ENCODE measurements at regions not wholly inside any gene's neighbourhood (a gene's known extent, or its start where the extent isn't known, plus 50 kb on each side); places are given as distances from the start of the nearest gene placed in this dataset.

- Histone ChIP-seq H3K9ac (ENCODE audit: low read depth, low read length) (no peak overlapping the region), H3K9me3 (ENCODE audit: control insufficient read depth, insufficient read depth, low read length) (no peaks in the 10 kb centered on the region), H3K4me3 (ENCODE audit: low read depth, low read length) (no peak overlapping the region), H3K36me3 (ENCODE audit: control insufficient read depth, insufficient read depth, low read length) (no peaks in the 10 kb centered on the region), H3K27me3 (ENCODE audit: control insufficient read depth, insufficient read depth, low read length) (no peaks in the 10 kb centered on the region), H3K4me1 (ENCODE audit: control insufficient read depth, insufficient read depth, low read length) (no peaks in the 10 kb centered on the region), H3K27ac (ENCODE audit: low read depth, low read length) (no peak overlapping the region)
These were observed 104.2 kb upstream of the CLSTN2 start for GRCh38 chr3:139830817-139831216.

- no peaks in the 10 kb centered on the region for H3K36me3 ChIP-seq (ENCODE audit: control insufficient read depth, insufficient read depth, low read length)
- no peaks in the 10 kb centered on the region for H3K9me3 ChIP-seq (ENCODE audit: control insufficient read depth, insufficient read depth, low read length)
- no peak overlapping the region for H3K9ac ChIP-seq (ENCODE audit: low read depth, low read length)
- no peak overlapping the region for H3K4me3 ChIP-seq (ENCODE audit: low read depth, low read length)
- no peak overlapping the region for H3K27ac ChIP-seq (ENCODE audit: low read depth, low read length)
- H3K27me3 ChIP-seq (ENCODE audit: control insufficient read depth, insufficient read depth, low read length) = no peaks in the 10 kb centered on the region
- no peaks in the 10 kb centered on the region for H3K4me1 ChIP-seq (ENCODE audit: control insufficient read depth, insufficient read depth, low read length)
These were observed 107.2 kb upstream of the CLSTN2 start for GRCh38 chr3:139827833-139828232.

- Histone ChIP-seq H3K4me3 (ENCODE audit: low read depth, low read length) (no peak overlapping the region), H3K27ac (ENCODE audit: low read depth, low read length) (no peak overlapping the region), H3K9me3 (ENCODE audit: control insufficient read depth, insufficient read depth, low read length) (no peaks in the 10 kb centered on the region), H3K27me3 (ENCODE audit: control insufficient read depth, insufficient read depth, low read length) (no peaks in the 10 kb centered on the region), H3K9ac (ENCODE audit: low read depth, low read length) (no peak overlapping the region), H3K36me3 (ENCODE audit: control insufficient read depth, insufficient read depth, low read length) (no peaks in the 10 kb centered on the region), H3K4me1 (ENCODE audit: control insufficient read depth, insufficient read depth, low read length) (no peaks in the 10 kb centered on the region)
These were observed 110.1 kb upstream of the CLSTN2 start for GRCh38 chr3:139824864-139825263.

GRCh38 chr3:139814646-139815045, 120.3 kb upstream of the CLSTN2 start:
- no peaks in the 10 kb centered on the region for H3K4me1 ChIP-seq (ENCODE audit: control insufficient read depth, insufficient read depth, low read length)
- no peaks in the 10 kb centered on the region for H3K9me3 ChIP-seq (ENCODE audit: control insufficient read depth, insufficient read depth, low read length)
- no peaks in the 10 kb centered on the region for H3K27me3 ChIP-seq (ENCODE audit: control insufficient read depth, insufficient read depth, low read length)
- no peak overlapping the region for H3K9ac ChIP-seq (ENCODE audit: low read depth, low read length)
- H3K27ac ChIP-seq (ENCODE audit: low read depth, low read length) = no peak overlapping the region
- H3K4me3 ChIP-seq (ENCODE audit: low read depth, low read length) = no peak overlapping the region
- H3K36me3 ChIP-seq (ENCODE audit: control insufficient read depth, insufficient read depth, low read length) = no peaks in the 10 kb centered on the region

- Histone ChIP-seq H3K9me3 (ENCODE audit: control insufficient read depth, insufficient read depth, low read length) (no peaks in the 10 kb centered on the region), H3K4me1 (ENCODE audit: control insufficient read depth, insufficient read depth, low read length) (no peaks in the 10 kb centered on the region), H3K9ac (ENCODE audit: low read depth, low read length) (no peak overlapping the region), H3K27ac (ENCODE audit: low read depth, low read length) (no peak overlapping the region), H3K4me3 (ENCODE audit: low read depth, low read length) (no peak overlapping the region), H3K27me3 (ENCODE audit: control insufficient read depth, insufficient read depth, low read length) (no peaks in the 10 kb centered on the region), H3K36me3 (ENCODE audit: control insufficient read depth, insufficient read depth, low read length) (no peaks in the 10 kb centered on the region)
These were observed 123.7 kb upstream of the CLSTN2 start for GRCh38 chr3:139811331-139811730.

GRCh38 chr3:139808201-139808600, 126.8 kb upstream of the CLSTN2 start:
- Histone ChIP-seq H3K9me3 (ENCODE audit: control insufficient read depth, insufficient read depth, low read length) (no peaks in the 10 kb centered on the region), H3K4me1 (ENCODE audit: control insufficient read depth, insufficient read depth, low read length) (no peaks in the 10 kb centered on the region), H3K27ac (ENCODE audit: low read depth, low read length) (no peak overlapping the region), H3K4me3 (ENCODE audit: low read depth, low read length) (no peak overlapping the region), H3K36me3 (ENCODE audit: control insufficient read depth, insufficient read depth, low read length) (no peaks in the 10 kb centered on the region), H3K27me3 (ENCODE audit: control insufficient read depth, insufficient read depth, low read length) (no peaks in the 10 kb centered on the region), H3K9ac (ENCODE audit: low read depth, low read length) (no peak overlapping the region)

GRCh38 chr3:139803294-139803693, 125.5 kb upstream of the NMNAT3 start:
- Histone ChIP-seq H3K9me3 (ENCODE audit: control insufficient read depth, insufficient read depth, low read length) (0 out of 2 replicates have a peak, but pooled peaks cover 3% of the 10 kb centered on the region), H3K27ac (ENCODE audit: low read depth, low read length) (no peak overlapping the region), H3K9ac (ENCODE audit: low read depth, low read length) (no peak overlapping the region), H3K4me3 (ENCODE audit: low read depth, low read length) (no peak overlapping the region), H3K36me3 (ENCODE audit: control insufficient read depth, insufficient read depth, low read length) (no peaks in the 10 kb centered on the region), H3K4me1 (ENCODE audit: control insufficient read depth, insufficient read depth, low read length) (no peaks in the 10 kb centered on the region), H3K27me3 (ENCODE audit: control insufficient read depth, insufficient read depth, low read length) (no peaks in the 10 kb centered on the region)

GRCh38 chr3:139797724-139798343, 120.1 kb upstream of the NMNAT3 start:
- no peaks in the 10 kb centered on the region for H3K36me3 ChIP-seq (ENCODE audit: control insufficient read depth, insufficient read depth, low read length)
- H3K4me1 ChIP-seq (ENCODE audit: control insufficient read depth, insufficient read depth, low read length) = no peaks in the 10 kb centered on the region
- H3K4me3 ChIP-seq (ENCODE audit: low read depth, low read length) = no peak overlapping the region
- no peaks in the 10 kb centered on the region for H3K27me3 ChIP-seq (ENCODE audit: control insufficient read depth, insufficient read depth, low read length)
- H3K9me3 ChIP-seq (ENCODE audit: control insufficient read depth, insufficient read depth, low read length) = 0 out of 2 replicates have a peak, but pooled peaks cover 3% of the 10 kb centered on the region
- no peak overlapping the region for H3K27ac ChIP-seq (ENCODE audit: low read depth, low read length)
- H3K9ac ChIP-seq (ENCODE audit: low read depth, low read length) = no peak overlapping the region

- H3K36me3 ChIP-seq (ENCODE audit: control insufficient read depth, insufficient read depth, low read length) = no peaks in the 10 kb centered on the region
- no peak overlapping the region for H3K4me3 ChIP-seq (ENCODE audit: low read depth, low read length)
- H3K4me1 ChIP-seq (ENCODE audit: control insufficient read depth, insufficient read depth, low read length) = no peaks in the 10 kb centered on the region
- H3K9me3 ChIP-seq (ENCODE audit: control insufficient read depth, insufficient read depth, low read length) = no peaks in the 10 kb centered on the region
- no peaks in the 10 kb centered on the region for H3K27me3 ChIP-seq (ENCODE audit: control insufficient read depth, insufficient read depth, low read length)
- H3K27ac ChIP-seq (ENCODE audit: low read depth, low read length) = no peak overlapping the region
- H3K9ac ChIP-seq (ENCODE audit: low read depth, low read length) = no peak overlapping the region
These were observed 116.9 kb upstream of the NMNAT3 start for GRCh38 chr3:139794469-139795265.

GRCh38 chr3:139793408-139793807, 115.6 kb upstream of the NMNAT3 start:
- no peak overlapping the region for H3K9ac ChIP-seq (ENCODE audit: low read depth, low read length)
- H3K27ac ChIP-seq (ENCODE audit: low read depth, low read length) = no peak overlapping the region

GRCh38 chr3:139780593-139780992, 102.8 kb upstream of the NMNAT3 start:
- Histone ChIP-seq H3K27ac (ENCODE audit: low read depth, low read length) (no peak overlapping the region), H3K9me3 (ENCODE audit: control insufficient read depth, insufficient read depth, low read length) (no peaks in the 10 kb centered on the region), H3K4me1 (ENCODE audit: control insufficient read depth, insufficient read depth, low read length) (no peaks in the 10 kb centered on the region), H3K36me3 (ENCODE audit: control insufficient read depth, insufficient read depth, low read length) (no peaks in the 10 kb centered on the region), H3K27me3 (ENCODE audit: control insufficient read depth, insufficient read depth, low read length) (no peaks in the 10 kb centered on the region), H3K9ac (ENCODE audit: low read depth, low read length) (no peak overlapping the region), H3K4me3 (ENCODE audit: low read depth, low read length) (no peak overlapping the region)

More at GRCh38 chr3:139793408-139793807, 115.6 kb upstream of the NMNAT3 start:
- Histone ChIP-seq H3K9me3 (ENCODE audit: control insufficient read depth, insufficient read depth, low read length) (no peaks in the 10 kb centered on the region), H3K4me1 (ENCODE audit: control insufficient read depth, insufficient read depth, low read length) (no peaks in the 10 kb centered on the region), H3K36me3 (ENCODE audit: control insufficient read depth, insufficient read depth, low read length) (no peaks in the 10 kb centered on the region), H3K4me3 (ENCODE audit: low read depth, low read length) (no peak overlapping the region), H3K27me3 (ENCODE audit: control insufficient read depth, insufficient read depth, low read length) (no peaks in the 10 kb centered on the region)
